OCI-LY1 (cell line): ENCODE measurements at regions not wholly inside any gene's neighbourhood (a gene's known extent, or its start where the extent isn't known, plus 50 kb on each side); places are given as distances from the start of the nearest gene placed in this dataset.

ENCODE experiments used
- CTCF ChIP-seq: fragments of 200-600 bp; sonication (generic), shearing (Covaris generic); IDR thresholded peaks from 2 replicates; pipeline ENCODE4 v1.5.1; 2017; ENCODE audit warnings: mild to moderate bottlenecking, antibody characterized with exemption, low read length, moderate library complexity, mixed read lengths
- EZH2 ChIP-seq: fragments of 200-600 bp; sonication (generic), shearing (Covaris generic); IDR thresholded peaks from 2 replicates; pipeline ENCODE4 v1.8.0; 2017; ENCODE audit warnings: borderline replicate concordance, mixed run types, mild to moderate bottlenecking, antibody characterized with exemption, low read length, moderate library complexity, mixed read lengths

GRCh38 chr4:159922119-159922518 lies 819.2 kb downstream of the RAPGEF2 start:
- TF ChIP-seq CTCF = no peak
- TF ChIP-seq EZH2 = no peak
